HepG2 (cell line): ENCODE measurements at regions not wholly inside any gene's neighbourhood (a gene's known extent, or its start where the extent isn't known, plus 50 kb on each side); places are given as distances from the start of the nearest gene placed in this dataset.

ENCODE experiments used
- ATAC-seq: fragments of 200-7000 bp; cut with Tn5 transposase; 3 replicates; pipeline ENCODE4 v1.9.1; 2020; ENCODE audit warnings: mild to moderate bottlenecking, moderate library complexity
- BruUV-seq: library from RNA; stranded (reverse); fragments of 400-500 nt; replicated peaks from 2 replicates; lab custom pipeline; 2021; lab: Mats Ljungman, UMichigan
- CTCF ChIA-PET: fragments of 300-600 bp; formaldehyde crosslinking; extraction: SDS; loops from one replicate; lab custom pipeline; 2021; ENCODE audit warnings: low total read pairs, inconsistent platforms, low intra/inter-chr PET ratio; lab: Yijun Ruan, JAX
- POLR2A ChIA-PET: fragments of 350-600 bp; sonication (Branson Sonifier 250); formaldehyde crosslinking; loops from one replicate; lab custom pipeline; 2020; ENCODE audit warnings: antibody characterized with exemption, inconsistent platforms; lab: Yijun Ruan, JAX
- DNase-seq: peaks from one replicate; pipeline ENCODE4 v3.0.0-alpha.2; 2015; ENCODE audit warnings: low spot score
- FAIRE-seq: peaks from 3 replicates; lab custom pipeline; 2011; peaks lifted over from hg19 to GRCh38; lab: Jason Lieb, UNC
- H2AFZ ChIP-seq: one replicate; pipeline ENCODE4 v1.6.1; 2011; ENCODE audit warnings: low read length, inconsistent platforms
- H3K27ac ChIP-seq: fragments of 300-600 bp; 3 replicates; pipeline ENCODE4 v1.8.0; 2011; ENCODE audit warnings: mixed run types, mild to moderate bottlenecking, mixed read lengths, low read length, inconsistent platforms; ENCODE audit not compliant: insufficient read depth; ENCODE audit errors: extremely low read length
- H3K27me3 ChIP-seq, 2 experiments: fragments of 200-600 bp in 1 of 2; 2 replicates in 1 of 2; 3 replicates in 1 of 2; pipeline versions ENCODE4 v1.6.0 to v1.8.0; 2011; ENCODE audit warnings: low read length in 2 of 2, mild to moderate bottlenecking in 2 of 2, moderate library complexity in 2 of 2, inconsistent platforms in 1 of 2; ENCODE audit not compliant: insufficient read depth in 2 of 2, control insufficient read depth in 1 of 2
- H3K36me3 ChIP-seq, 2 experiments: fragments of 200-600 bp in 1 of 2; replicated peaks in 1 of 2; 2 replicates in 1 of 2; 3 replicates in 1 of 2; pipeline versions ENCODE4 v1.5.1 to v1.8.0; 2011; ENCODE audit warnings: low read length in 2 of 2, inconsistent platforms in 1 of 2; ENCODE audit not compliant: insufficient read depth in 2 of 2, control insufficient read depth in 1 of 2
- H3K4me1 ChIP-seq: 2 replicates; pipeline ENCODE4 v1.5.1; 2012; ENCODE audit warnings: low read length, inconsistent platforms; ENCODE audit not compliant: insufficient read depth
- H3K4me2 ChIP-seq: 2 replicates; pipeline ENCODE4 v1.6.0; 2011; ENCODE audit warnings: low read depth, low read length, inconsistent platforms
- H3K4me3 ChIP-seq, 3 experiments: fragments of 200-600 bp in 1 of 3; sonication (generic), shearing (Covaris generic) in 1 of 3; replicated peaks in 1 of 3; 2 replicates each; pipeline ENCODE4 v1.5.1; 2011 to 2016; ENCODE audit warnings: low read length in 3 of 3, inconsistent platforms in 2 of 3, low read depth in 2 of 3, mild to moderate bottlenecking in 2 of 3, control low read depth in 1 of 3, mixed read lengths in 1 of 3; ENCODE audit not compliant: insufficient read depth in 1 of 3
- H3K79me2 ChIP-seq: one replicate; pipeline ENCODE4 v1.6.1; 2011; ENCODE audit warnings: low read length, inconsistent platforms; ENCODE audit not compliant: insufficient read depth
- H3K9ac ChIP-seq: 2 replicates; pipeline ENCODE4 v1.6.0; 2011; ENCODE audit warnings: mild to moderate bottlenecking, low read depth, low read length, inconsistent platforms; ENCODE audit not compliant: insufficient read depth
- H3K9me3 ChIP-seq: 2 replicates; pipeline ENCODE4 v1.5.1; 2012; ENCODE audit warnings: mild to moderate bottlenecking, low read length
- H4K20me1 ChIP-seq: 2 replicates; pipeline ENCODE4 v1.6.0; 2011; ENCODE audit warnings: inconsistent platforms, mild to moderate bottlenecking, low read length, moderate library complexity; ENCODE audit not compliant: insufficient read depth
- GTF2F1 ChIP-seq: fragments of 150-350 bp; IDR thresholded peaks from 2 replicates; pipeline ENCODE4 v1.6.1; 2014; ENCODE audit warnings: low read length
- IRF9 ChIP-seq: sonication (generic); formaldehyde crosslinking; IDR thresholded peaks from 2 replicates; pipeline ENCODE4 v1.8.0; 2022; ENCODE audit warnings: missing genetic modification reagents, mild to moderate bottlenecking, borderline replicate concordance
- MAFK ChIP-seq, 2 experiments: IDR thresholded peaks in 1 of 2; conservative IDR thresholded peaks in 1 of 2; 2 replicates each; pipeline ENCODE4 v1.6.1; 2011; ENCODE audit warnings: improper control_type of control experiment in 2 of 2, low read length in 2 of 2
- PCBP1 ChIP-seq: fragments of 200-400 bp; formaldehyde crosslinking; IDR thresholded peaks from 2 replicates; pipeline ENCODE4 v1.6.1; 2017; ENCODE audit warnings: mild to moderate bottlenecking, low read depth, low read length, borderline replicate concordance
- REL ChIP-seq: sonication (generic); formaldehyde crosslinking; conservative IDR thresholded peaks from 2 replicates; pipeline ENCODE4 v1.8.0; 2022; ENCODE audit warnings: mild to moderate bottlenecking, missing genetic modification reagents, moderate library complexity
- SAP130 ChIP-seq: IDR thresholded peaks from 2 replicates; pipeline ENCODE4 v1.6.1; 2016; ENCODE audit warnings: low read depth
- SATB2 ChIP-seq: sonication (generic); formaldehyde crosslinking; IDR thresholded peaks from 2 replicates; pipeline ENCODE4 v1.5.0; 2020; ENCODE audit warnings: missing genetic modification reagents
- TBP ChIP-seq: sonication (generic); formaldehyde crosslinking; IDR thresholded peaks from 2 replicates; pipeline ENCODE4 v1.5.0; 2020; ENCODE audit warnings: missing genetic modification reagents
- ZNF142 ChIP-seq: sonication (generic); formaldehyde crosslinking; IDR thresholded peaks from 2 replicates; pipeline ENCODE4 v1.4.0; 2020; ENCODE audit warnings: missing genetic modification reagents
- ZNF292 ChIP-seq: sonication (generic); formaldehyde crosslinking; IDR thresholded peaks from 2 replicates; pipeline ENCODE4 v1.8.1; 2022; ENCODE audit warnings: mild to moderate bottlenecking, low read depth, missing genetic modification reagents, borderline replicate concordance
- ZNF816 ChIP-seq: sonication (generic); formaldehyde crosslinking; IDR thresholded peaks from 2 replicates; pipeline ENCODE4 v1.8.0; 2022; ENCODE audit warnings: missing genetic modification reagents, mild to moderate bottlenecking, borderline replicate concordance
- WGBS: methylation state at CpG from one replicate; pipeline ENCODE4 v1.1.6; 2017; ENCODE audit warnings: low lambda C conversion rate; 5-methylcytosine and 5-hydroxymethylcytosine counted together
- in situ Hi-C: cut with HindIII; loops from 2 replicates; pipeline ENCODE4 v1.10.0; 2017; ENCODE audit warnings: low pct_unique_long_range_greater_than_20kb; ENCODE audit not compliant: extremely low pct_ligation_motif_present
- intact Hi-C: fragments of 100-400 bp; cut with micrococcal nuclease; formaldehyde crosslinking; loops from one replicate; pipeline ENCODE4 v1.10.0; 2022; ENCODE audit not compliant: unreplicated experiment

GRCh38 chr2:105496271-105496670 lies 97.4 kb upstream of the FHL2 start:
- WGBS = 0% methylated on average over 3 of the region's 3 CpGs
- Histone ChIP-seq H3K27me3 (peaks cover 0 to 43% of the 10 kb centered on the region in 2 experiments), H3K9ac (no peak overlapping the region), H3K36me3 (no peaks in the 10 kb centered on the region), H3K4me1 (no peaks in the 10 kb centered on the region), H3K27ac (no peak overlapping the region), H3K79me2 (no peaks in the 10 kb centered on the region), H3K4me2 (no peak overlapping the region), H4K20me1 (no peaks in the 10 kb centered on the region), H2AFZ (no peak overlapping the region), H3K9me3 (no peaks in the 10 kb centered on the region), H3K4me3 (no peak overlapping the region)
- in situ Hi-C loops = no loop called here
- ChIA-PET CTCF (no interaction called here), POLR2A (no interaction called here)
- DNase-seq (no peak), FAIRE-seq (no peak), ATAC-seq (no peak)
- intact Hi-C loops = no loop called here
- BruUV-seq = no TSS peak
- TF ChIP-seq ZNF142 (CRISPR knock-in tag) = no peak
- no peak for TF ChIP-seq REL (CRISPR knock-in tag)
- no peak for TF ChIP-seq ZNF292
- TF ChIP-seq SAP130 (CRISPR knock-in tag) = no peak
- no peak for TF ChIP-seq TBP (CRISPR knock-in tag)
- TF ChIP-seq SATB2 (CRISPR knock-in tag) = no peak
- TF ChIP-seq ZNF816 (CRISPR knock-in tag) = no peak
- TF ChIP-seq IRF9 (CRISPR knock-in tag) = no peak
- TF ChIP-seq PCBP1 = no peak
- TF ChIP-seq GTF2F1 = no peak
- no peak for TF ChIP-seq MAFK (conservative IDR thresholded peaks at IDR 0.05 in 1 of 2, IDR thresholded peaks at IDR 0.05 in 1 of 2; ENCODE audit: low read length in 2 of 2)
